ENCODE measurements at regions not wholly inside any gene's neighbourhood (a gene's known extent, or its start where the extent isn't known, plus 50 kb on each side); places are given as distances from the start of the nearest gene placed in this dataset.

- TF ChIP-seq CTCF (optimal IDR thresholded peaks at IDR 0.05 in 1 of 3, IDR thresholded peaks at IDR 0.05 in 1 of 3, conservative IDR thresholded peaks at IDR 0.05 in 1 of 3; ENCODE audit: extremely low read depth in 1 of 3, insufficient read depth in 2 of 3, low read length in 3 of 3) (no peak), EZH2 (IDR thresholded peaks at IDR 0.05; ENCODE audit: low read length) (no peak)
- H2AFZ ChIP-seq (ENCODE audit: control insufficient read depth, low read length) = no peak overlapping the region
- dilution Hi-C loops (cut with MboI; ENCODE audit: extremely low pct_ligation_motif_present, low sequenced_read_pairs) = no loop called here
- H3K9me1 ChIP-seq (ENCODE audit: control insufficient read depth, extremely low read depth, insufficient read depth, low read length) = no peaks in the 10 kb centered on the region
- no peak overlapping the region for H3K4me2 ChIP-seq (ENCODE audit: control insufficient read depth, extremely low read depth, insufficient read depth, low read depth, low read length)
- no peak for DNase-seq (ENCODE audit: low read depth, low spot score)
- no peak for FAIRE-seq
- H3K27me3 ChIP-seq (ENCODE audit: control insufficient read depth, extremely low read depth, insufficient read depth, low read length) = no peaks in the 10 kb centered on the region
- H3K4me1 ChIP-seq (ENCODE audit: control insufficient read depth, extremely low read depth, insufficient read depth, low read length) = no peaks in the 10 kb centered on the region
- no peaks in the 10 kb centered on the region for H3K36me3 ChIP-seq (ENCODE audit: control insufficient read depth in 2 of 2, extremely low read depth in 1 of 2, insufficient read depth in 2 of 2, low read length in 2 of 2)
- H3K4me3 ChIP-seq (ENCODE audit: control insufficient read depth in 2 of 3, extremely low read depth in 1 of 3, insufficient read depth in 2 of 3, low read depth in 1 of 3, low read length in 3 of 3) = no peak overlapping the region
- no peaks in the 10 kb centered on the region for H4K20me1 ChIP-seq (ENCODE audit: control insufficient read depth, extremely low read depth, insufficient read depth, low read length)
- H3K9me3 ChIP-seq (ENCODE audit: control insufficient read depth, low read depth, low read length) = no peaks in the 10 kb centered on the region
- no peak overlapping the region for H3K9ac ChIP-seq (ENCODE audit: control insufficient read depth, extremely low read depth, insufficient read depth, low read length)
- no peak overlapping the region for H3K27ac ChIP-seq (ENCODE audit: control insufficient read depth, insufficient read depth, low read length)
- no peaks in the 10 kb centered on the region for H3K79me2 ChIP-seq (ENCODE audit: control insufficient read depth, insufficient read depth, low read length)
These were observed 234.1 kb downstream of the GRXCR1 start for GRCh38 chr4:43126595-43126994.

DNA sequence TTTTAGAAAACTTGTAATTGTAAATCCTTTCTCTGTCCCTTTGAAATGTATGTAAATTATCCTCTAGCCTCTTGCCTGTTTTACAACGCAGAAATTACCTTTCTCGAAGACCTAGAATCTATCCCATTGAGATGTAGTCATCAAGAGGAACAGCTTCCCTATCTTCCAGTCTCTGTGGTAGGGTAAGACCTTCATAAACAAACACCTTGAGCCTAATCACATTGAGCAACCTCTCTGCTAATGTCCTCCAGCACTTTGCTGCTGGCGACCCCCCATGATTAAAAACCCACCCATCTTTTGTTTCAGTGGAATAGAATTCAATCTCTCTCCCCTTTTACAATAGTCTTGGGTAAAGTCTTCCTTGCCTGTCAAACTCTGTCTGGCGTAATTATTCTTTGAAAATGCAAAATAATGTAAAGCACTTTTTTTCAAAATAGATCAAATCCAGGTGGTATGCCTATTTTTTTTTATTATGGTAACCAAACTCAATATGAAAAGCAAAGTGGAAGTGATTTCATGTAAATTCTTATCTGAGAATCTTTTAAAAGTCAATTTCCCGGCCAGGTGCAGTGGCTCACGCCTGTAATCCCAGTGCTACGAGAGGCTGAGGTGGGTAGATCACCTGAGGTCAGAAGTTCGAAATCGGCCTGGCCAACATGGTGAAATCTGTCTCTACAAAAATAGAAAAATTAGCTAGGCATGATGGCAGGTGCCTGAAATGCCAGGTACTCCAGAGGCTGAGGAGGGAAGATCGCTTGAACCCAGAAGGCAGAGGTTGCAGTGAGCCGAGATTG is 237.9 kb downstream of the GRXCR1 start:
- no peaks in the 10 kb centered on the region for H3K9me3 ChIP-seq (ENCODE audit: control insufficient read depth, low read depth, low read length)
- no peak overlapping the region for H3K9ac ChIP-seq (ENCODE audit: control insufficient read depth, extremely low read depth, insufficient read depth, low read length)
- no peaks in the 10 kb centered on the region for H3K36me3 ChIP-seq (ENCODE audit: control insufficient read depth in 2 of 2, extremely low read depth in 1 of 2, insufficient read depth in 2 of 2, low read length in 2 of 2)
- no peaks in the 10 kb centered on the region for H3K9me1 ChIP-seq (ENCODE audit: control insufficient read depth, extremely low read depth, insufficient read depth, low read length)
- no peaks in the 10 kb centered on the region for H4K20me1 ChIP-seq (ENCODE audit: control insufficient read depth, extremely low read depth, insufficient read depth, low read length)
- H3K4me2 ChIP-seq (ENCODE audit: control insufficient read depth, extremely low read depth, insufficient read depth, low read depth, low read length) = no peak overlapping the region
- no peak for DNase-seq (ENCODE audit: low read depth, low spot score)
- no peak overlapping the region for H2AFZ ChIP-seq (ENCODE audit: control insufficient read depth, low read length)
- H3K4me1 ChIP-seq (ENCODE audit: control insufficient read depth, extremely low read depth, insufficient read depth, low read length) = no peaks in the 10 kb centered on the region
- H3K27me3 ChIP-seq (ENCODE audit: control insufficient read depth, extremely low read depth, insufficient read depth, low read length) = no peaks in the 10 kb centered on the region
- dilution Hi-C loops (cut with MboI; ENCODE audit: extremely low pct_ligation_motif_present, low sequenced_read_pairs) = no loop called here
- TF ChIP-seq EZH2 (IDR thresholded peaks at IDR 0.05; ENCODE audit: low read length) = no peak
- TF ChIP-seq CTCF (optimal IDR thresholded peaks at IDR 0.05 in 1 of 3, IDR thresholded peaks at IDR 0.05 in 1 of 3, conservative IDR thresholded peaks at IDR 0.05 in 1 of 3; ENCODE audit: extremely low read depth in 1 of 3, insufficient read depth in 2 of 3, low read length in 3 of 3) = no peak
- H3K4me3 ChIP-seq (ENCODE audit: control insufficient read depth in 2 of 3, extremely low read depth in 1 of 3, insufficient read depth in 2 of 3, low read depth in 1 of 3, low read length in 3 of 3) = no peak overlapping the region
- no peaks in the 10 kb centered on the region for H3K79me2 ChIP-seq (ENCODE audit: control insufficient read depth, insufficient read depth, low read length)
- FAIRE-seq = no peak
- H3K27ac ChIP-seq (ENCODE audit: control insufficient read depth, insufficient read depth, low read length) = no peak overlapping the region

All from keratinocyte (primary cell).